HG03097 (cell line): ENCODE measurements at regions not wholly inside any gene's neighbourhood (a gene's known extent, or its start where the extent isn't known, plus 50 kb on each side); places are given as distances from the start of the nearest gene placed in this dataset.
"Not testable (repeated sequence)": the region's sequence is repeated elsewhere in the genome, so short reads cannot be mapped to it uniquely, and the experiment has no call there.

ENCODE experiments used
- ATAC-seq: cut with Tn5 transposase; IDR thresholded peaks from one replicate; pipeline ENCODE4 v1.9.1; 2021; ENCODE audit not compliant: unreplicated experiment, low FRiP score

DNA sequence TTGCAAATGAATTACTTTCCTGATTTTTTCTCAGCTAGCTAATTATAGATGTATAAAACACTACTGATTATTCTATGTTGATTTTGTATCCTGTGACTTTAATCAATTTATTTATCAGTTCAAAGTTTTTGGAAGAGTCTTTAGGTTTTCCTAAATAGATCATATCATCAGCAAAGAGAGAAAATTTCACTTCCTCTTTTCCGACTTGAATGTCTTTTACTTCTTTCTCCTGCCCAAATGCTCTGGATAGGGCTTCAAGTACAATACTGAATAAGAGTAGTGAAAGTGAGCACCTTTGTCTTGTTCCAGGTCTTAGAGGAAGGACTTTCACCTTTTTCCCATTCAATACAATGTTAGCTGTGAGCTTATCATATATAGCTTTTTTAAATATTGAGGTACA lies 417.9 kb downstream of the PDGFC start:
- no peak for ATAC-seq

DNA sequence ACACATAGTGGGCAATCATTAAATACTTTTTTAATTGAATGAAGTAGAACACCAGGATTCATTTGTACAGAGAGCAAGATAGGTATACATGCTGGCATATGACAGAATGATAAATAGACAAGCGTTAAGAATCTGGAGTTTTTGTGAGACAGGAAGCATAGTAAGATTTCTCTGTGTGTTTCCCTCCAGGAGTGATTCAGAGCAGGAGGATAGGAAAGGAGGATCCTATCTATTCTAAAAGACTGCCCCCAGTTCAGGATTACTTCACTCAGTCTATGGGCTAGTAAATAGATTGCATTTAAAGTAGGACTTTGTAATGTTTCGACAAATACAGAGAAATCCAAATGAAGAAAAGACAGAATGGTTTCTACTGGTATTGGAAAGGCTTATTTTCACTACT lies 423.7 kb downstream of the PDGFC start:
- no peak for ATAC-seq

DNA sequence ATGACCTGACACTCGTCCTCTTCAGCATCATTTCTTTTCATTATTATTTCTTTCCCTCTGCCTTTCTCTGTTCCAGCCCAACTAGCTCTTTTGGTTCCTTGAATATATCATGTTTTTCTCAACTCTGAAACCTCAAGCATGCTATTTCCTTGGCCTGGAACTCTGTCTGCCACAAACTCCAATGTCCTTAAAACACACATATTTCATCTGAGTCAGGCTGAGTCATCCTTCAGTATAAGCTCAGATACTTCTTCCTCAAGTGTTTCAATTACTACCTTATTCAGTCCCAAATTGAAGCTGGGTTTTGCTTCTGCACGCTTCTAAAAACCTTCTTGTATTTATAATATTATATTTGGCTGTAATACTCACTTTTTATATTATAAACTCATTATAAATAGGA lies 424.2 kb downstream of the PDGFC start:
- ATAC-seq: no peak

DNA sequence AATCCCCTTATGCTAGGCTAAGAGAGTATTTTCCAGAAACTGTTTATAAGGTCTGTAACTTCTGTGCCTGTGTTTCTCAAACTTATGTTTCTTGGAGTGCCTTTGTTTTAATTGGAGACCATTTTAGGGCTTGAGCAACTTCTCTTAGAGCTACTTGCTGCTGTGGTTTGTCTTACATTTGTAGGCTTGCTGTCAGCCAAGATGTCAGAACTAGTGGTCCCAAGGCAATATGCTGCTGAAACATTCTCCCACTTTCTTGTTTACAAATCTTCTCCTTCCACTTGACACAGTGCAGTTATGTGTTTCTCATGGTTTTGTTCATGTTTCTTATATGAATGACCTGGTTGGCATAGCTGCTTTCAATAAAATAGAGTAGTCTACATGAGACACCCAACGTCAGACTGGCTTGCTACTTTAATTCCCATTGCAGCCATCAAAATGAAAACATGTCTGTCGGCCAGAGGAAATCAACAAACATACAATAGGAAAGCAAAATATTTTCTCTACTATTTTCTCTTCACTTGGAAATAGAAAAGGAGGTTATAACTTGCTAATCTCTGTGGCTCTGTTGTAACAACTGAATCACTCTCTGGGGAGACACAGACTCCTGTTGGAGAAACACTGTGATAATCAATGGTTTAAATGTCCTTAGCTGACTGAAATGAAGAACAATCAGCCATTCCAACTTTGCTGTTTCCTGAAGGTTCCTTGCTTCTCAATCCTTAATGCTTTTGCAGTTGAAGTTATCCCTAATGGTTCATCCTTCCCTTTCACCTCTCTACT lies 426.4 kb downstream of the PDGFC start:
- no peak for ATAC-seq

DNA sequence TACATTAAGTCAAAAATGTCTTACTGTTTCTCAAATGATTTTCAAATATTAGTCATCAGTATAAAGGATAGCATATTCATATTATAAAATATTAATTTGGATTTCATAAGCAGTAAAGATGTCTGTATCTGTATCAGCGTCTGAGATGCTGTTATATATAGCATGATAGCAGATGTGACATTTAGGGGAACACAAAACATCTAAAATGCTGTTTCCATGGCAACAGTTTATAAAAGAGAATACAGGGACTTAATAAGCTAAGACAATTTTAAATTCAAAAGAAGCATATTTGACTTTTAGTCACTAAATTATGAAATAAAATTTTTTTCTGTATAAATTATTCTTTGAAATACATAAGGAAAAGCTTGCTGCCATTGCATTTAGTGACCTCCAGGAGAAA lies 432.2 kb downstream of the PDGFC start:
- ATAC-seq: no peak

DNA sequence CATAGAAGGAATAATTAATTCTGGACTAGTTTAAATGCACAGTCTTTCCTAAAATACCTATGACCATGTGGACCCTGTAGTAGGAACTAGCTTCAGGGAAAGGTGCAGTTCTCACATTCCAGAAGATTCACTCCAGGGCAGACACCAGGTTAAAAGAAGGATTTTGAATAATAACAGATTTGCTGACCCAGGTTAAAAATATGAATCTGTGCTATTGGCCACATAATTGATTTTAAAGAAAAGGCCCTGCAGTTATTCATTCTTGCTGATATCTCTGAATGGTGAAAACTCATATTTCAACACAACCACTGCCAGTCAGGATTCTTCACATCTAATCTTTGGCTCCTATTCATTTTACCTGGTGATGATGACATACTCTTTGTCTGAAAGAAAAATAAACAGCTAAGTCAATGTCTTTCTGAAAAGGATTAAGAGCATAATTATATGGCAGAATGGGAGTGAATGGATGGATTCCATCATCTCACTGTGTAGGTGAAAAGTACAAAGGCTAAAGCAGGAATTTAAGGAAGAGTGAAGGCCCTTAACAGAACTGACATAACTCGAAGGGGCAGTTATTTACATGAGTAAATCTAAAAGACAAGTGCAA lies 432.8 kb downstream of the PDGFC start:
- no peak for ATAC-seq

DNA sequence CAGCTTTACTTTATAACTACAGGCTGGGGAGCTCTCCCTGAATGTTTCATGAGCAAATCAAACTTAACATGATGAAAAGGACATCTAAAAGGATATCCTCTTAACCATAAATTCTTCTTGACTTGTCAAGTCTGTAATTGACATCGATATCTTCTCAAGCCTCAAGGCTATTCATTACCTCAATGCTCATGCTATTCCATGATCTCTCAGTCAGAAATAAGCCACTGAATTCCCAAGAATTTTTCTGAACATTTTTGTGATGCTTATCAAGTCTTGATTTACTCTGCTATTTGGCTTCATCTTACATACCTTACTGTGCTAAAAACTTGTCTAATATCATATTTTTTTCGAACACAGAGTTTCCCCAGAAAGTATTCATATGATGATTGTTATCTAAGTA lies 433.4 kb downstream of the PDGFC start:
- ATAC-seq: no peak

DNA sequence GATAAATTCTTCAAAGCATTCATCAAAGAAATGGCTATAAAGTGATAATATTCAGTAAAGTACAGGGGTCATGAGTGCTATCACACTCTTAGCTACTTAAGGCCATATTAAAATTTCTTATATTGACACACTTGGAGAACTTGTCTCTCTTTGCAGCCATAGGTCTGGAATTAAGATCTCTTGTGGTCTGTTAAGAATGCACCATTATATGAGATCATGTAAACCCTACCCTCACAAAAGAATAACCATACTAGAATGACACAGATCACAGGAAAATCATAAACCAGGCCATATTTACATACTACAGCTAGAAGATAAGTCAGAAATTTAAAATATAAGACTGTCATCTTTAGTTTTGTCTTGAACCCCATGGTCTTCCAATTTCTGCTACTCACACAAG lies 434.3 kb downstream of the PDGFC start:
- ATAC-seq: no peak

DNA sequence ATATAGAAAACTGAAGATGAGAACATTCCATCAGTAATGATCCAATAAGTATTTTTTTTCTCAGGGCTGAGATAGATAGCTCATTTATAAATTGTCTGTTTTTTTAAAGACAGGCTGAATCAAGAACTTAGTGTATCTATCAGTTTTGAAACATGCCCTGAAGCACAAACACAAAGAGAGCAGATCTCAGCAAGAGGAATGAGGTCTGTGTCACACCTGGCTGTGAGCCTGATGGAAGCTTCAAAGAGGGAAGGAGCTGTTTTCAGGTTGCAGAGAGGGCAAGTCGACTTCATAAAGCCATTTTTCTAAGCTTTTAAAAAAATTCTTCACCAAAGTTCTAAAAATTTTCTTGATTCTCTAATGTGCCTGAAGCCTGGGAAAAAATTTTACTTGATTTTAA lies 434.9 kb downstream of the PDGFC start:
- no peak for ATAC-seq

DNA sequence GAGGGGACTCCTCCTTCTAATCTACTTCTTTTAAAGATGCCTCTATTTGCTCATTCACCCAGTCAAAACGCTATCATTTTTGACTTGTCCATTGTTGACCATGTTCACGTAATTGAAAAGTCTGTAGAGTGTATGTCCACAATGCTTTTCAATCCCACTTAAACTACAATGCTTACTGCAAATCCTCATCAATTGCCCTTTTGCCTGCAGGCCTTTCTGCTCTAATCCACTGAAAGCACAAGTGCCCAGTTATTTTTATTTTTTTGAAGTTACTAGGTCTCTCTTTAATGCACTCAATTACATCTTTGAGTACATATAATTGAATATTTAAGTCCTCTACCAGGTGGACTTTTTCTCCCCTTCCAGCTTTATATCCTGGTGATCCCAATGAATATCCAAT lies 437.4 kb downstream of the PDGFC start:
- ATAC-seq: no peak

DNA sequence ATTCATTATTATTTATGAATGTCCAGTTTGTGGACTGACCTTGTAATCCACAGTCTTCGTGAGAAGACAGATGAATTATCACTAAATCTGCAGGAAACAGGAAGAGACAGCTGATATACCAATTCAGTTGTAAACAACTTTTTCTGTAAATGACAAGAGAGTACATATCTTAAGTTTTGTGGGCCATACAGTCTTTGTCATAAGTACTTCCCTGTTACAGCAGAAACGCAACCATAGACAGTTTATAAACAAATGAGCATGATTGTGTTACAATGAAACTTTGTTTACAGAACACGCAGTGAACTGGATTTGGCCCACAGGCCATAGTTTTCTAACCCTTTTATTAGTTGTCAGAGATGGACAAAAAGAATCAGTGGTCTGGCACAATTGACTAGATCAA lies 443.4 kb downstream of the PDGFC start:
- no peak for ATAC-seq

DNA sequence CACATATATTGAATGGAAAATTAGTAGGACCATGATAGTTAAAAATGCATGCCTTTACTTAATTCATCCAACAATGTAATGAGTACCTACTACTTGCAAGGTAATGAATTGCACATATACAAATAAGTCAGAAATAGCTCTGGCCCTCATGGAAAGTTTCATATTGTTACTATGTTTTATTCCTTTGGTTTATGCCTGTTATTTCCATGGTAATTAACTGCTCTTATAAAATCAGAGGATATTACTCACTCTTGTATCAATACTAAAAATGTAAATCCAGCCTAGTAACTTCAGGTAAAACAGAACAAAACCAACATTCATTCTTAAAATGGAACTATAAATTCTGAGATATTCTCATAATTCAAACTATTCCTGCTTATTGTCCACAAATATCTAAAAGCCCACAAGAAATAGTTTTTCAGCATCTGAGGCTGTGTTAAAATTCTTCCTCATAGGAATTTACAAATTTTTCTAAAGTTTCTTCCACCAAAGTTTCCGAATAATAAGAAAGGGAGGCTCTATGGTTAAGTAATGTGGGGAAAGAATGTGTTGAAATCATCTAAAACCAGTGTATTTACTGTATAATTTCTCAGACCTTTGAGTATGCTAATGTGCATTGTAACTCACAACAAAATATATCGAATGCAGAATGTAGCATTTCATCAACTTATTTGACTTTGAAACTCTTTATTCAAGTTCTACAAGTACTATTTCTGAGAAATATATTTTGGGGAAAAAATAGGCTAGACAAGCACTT lies 444.2 kb downstream of the PDGFC start:
- ATAC-seq: no peak

DNA sequence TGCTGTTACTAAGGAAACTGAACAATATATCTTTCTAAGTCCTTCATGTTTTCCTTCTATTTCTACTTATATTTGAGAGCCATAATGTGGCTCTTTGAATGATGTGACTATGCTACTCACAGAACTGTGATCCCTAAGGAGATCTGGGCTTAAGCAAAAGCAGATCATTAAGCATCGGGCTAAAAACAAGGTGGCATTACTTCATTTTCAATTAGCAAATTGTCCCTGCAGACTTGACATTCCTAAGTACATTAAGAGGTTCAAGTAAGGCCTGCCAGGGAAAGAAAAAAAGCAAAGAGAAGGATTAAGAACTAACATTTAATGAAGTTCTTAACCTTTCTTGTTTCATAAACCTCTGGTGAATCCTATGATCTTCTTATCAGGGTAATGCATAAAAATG lies 447.6 kb downstream of the PDGFC start:
- no peak for ATAC-seq

DNA sequence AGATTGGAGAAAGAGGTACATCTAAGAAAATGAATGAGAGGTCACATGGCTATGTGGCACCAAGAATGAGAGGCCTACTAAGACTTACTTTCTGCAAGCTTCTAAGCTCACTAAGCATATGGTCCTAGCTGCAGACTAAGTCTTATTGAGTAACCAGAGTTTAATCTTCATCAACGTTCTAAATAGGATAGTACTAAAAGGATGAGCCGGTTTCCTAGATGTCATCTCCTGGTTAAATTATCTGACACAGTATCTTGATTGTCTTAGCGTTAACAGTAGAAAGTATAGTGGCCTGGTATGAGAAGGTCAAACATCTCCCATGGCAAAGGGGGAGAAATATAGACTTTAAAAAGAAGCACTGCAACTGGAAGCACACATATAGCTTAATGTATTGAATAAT lies 448.1 kb downstream of the PDGFC start:
- ATAC-seq: no peak

DNA sequence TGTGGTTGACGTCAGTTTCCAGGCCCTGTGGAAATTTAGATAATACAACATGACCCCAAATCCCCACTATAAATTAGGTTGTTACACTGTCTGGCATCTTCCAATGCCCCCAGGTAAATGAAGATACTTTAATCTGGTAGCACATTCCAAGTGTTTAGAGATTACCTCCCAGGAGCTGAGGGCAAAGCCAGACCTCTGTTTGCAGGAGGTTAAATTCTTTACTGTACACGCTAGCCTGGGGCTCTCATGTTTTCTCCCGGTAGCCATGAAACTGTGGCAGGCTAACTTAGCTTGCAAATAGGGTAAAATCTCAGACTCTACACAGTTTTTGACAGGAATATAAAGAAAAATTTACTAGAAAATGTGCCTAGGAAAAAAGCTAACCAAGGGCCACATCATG lies 450.0 kb downstream of the PDGFC start:
- ATAC-seq: no peak

DNA sequence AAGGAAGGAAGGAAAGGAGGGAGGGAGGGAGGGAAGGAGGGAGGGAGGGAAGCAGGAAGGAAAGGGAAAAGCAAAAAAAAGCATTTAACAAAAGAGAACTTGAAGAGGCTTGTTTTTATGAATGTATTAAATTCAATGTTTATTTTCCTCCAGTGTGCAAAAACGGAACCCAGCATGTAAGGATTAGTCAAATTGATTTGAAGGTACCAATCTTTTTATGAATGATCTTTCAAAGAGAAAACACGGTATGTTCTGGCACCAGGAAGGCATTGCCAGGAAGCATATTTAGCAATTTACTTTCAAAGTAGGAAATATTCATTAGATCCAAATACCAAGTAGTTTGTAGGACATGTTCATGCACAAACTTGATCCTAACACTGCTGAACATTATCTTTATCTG lies 453.6 kb downstream of the PDGFC start:
- ATAC-seq: no peak

DNA sequence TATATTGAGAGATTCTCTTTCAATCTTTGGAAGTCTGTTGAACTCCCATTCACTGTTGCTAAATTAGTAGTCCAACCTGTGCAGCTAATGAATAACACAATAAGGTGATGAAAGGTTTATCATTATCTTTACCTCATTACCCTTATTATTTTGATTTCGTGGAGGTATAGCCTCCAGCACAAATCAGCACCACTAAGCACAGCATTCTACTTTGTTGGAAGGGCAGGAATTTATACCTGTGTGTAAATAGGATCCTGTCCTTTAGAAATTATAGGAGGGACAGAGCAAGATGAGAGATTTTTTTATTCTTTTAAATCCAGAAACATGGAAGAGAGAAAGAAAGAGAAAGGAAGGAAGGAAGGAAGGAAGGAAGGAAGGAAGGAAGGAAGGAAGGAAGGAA lies 454.1 kb downstream of the PDGFC start:
- no peak for ATAC-seq

DNA sequence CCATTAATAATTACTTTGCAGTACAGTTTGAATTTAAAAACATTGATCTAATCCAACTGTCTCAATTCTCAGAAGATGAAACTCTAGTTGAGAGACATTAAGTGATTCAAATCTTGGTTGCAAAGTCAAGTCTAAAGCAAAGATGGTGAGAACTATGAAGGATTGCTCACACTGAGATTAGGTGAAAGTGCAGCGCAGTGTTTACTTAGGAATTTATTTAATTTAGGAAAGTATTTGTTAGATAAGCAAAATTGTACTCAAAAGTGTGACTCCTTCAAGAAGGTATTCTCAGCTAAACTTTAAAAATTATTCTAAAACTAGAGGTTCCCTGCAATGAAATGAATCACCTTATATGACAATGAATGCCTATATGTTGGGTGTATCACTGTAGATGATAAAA lies 454.9 kb downstream of the PDGFC start:
- ATAC-seq: no peak

DNA sequence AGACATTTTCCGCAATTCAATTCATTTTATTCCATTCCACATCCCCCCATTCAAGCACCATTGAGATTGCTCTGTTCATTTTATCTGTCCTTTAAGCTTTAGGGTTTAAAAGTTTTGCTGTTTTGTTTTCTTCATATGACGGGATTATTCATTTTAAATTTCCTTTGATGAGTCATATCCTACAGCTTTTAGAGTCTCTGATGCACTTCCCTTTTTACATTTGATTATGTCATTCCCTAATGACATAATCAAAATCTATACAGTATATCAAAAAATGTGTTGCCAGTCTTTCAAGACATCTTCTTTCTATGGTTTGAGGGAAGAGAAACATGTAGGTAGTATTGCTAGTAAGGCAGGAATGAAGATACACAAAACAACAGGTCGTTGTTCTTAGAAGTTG lies 456.3 kb downstream of the PDGFC start:
- ATAC-seq: no peak

DNA sequence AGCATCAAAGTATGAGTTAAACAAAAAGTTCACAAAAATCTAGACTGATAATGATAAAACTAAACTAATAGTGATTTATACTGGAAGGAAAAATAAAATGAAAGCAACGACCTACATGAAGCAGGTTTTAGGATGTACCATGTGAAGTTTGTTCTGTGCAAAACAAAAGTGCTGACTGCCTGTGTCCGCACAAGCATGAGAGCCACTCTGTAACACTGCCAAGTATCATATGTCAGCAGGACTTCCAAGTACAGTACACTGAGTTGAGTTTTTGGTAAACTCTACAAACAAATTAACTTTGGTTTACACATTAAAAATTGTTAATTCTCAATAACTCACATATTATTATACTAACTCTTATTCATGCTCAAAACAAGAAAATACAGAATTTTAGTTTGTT lies 459.0 kb downstream of the PDGFC start:
- ATAC-seq: no peak

DNA sequence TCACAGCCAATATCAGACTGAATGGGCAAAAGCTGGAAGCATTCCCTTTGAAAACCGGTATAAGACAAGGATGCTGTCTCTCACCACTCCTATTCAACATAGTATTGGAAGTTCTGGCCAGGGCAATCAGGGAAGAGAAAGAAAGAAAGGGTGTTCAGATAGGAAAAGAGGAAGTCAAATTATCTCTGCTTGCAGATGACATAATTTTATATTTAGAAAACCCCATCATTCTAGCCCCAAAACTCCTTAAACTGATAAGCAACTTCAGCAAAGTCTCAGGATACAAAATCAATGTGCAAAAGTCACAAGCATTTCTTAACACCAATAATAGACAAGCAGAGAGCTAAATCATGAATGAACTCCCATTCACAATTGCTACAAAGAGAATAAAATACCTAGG lies 461.7 kb downstream of the PDGFC start:
- ATAC-seq: not testable (repeated sequence)
